HG03378 (cell line): ENCODE measurements at regions not wholly inside any gene's neighbourhood (a gene's known extent, or its start where the extent isn't known, plus 50 kb on each side); places are given as distances from the start of the nearest gene placed in this dataset.

Experiments used
- ATAC-seq: cut with Tn5 transposase; IDR thresholded peaks from one replicate; pipeline ENCODE4 v1.9.1; 2021; ENCODE audit warnings: mild to moderate bottlenecking, moderate library complexity; ENCODE audit not compliant: unreplicated experiment

- ATAC-seq = no peak
These were observed 288.7 kb upstream of the PRDM1 start for GRCh38 chr6:105797286-105797979.

GRCh38 chr6:105795913-105796517 lies 290.1 kb upstream of the PRDM1 start:
- ATAC-seq = no peak

- ATAC-seq = no peak
These were observed 290.8 kb upstream of the PRDM1 start for GRCh38 chr6:105795366-105795765.

- ATAC-seq = no peak
These were observed 291.3 kb upstream of the PRDM1 start for GRCh38 chr6:105794870-105795269.

GRCh38 chr6:105794239-105794638 lies 291.9 kb upstream of the PRDM1 start:
- no peak for ATAC-seq

- ATAC-seq = no peak
These were observed 293.0 kb upstream of the PRDM1 start for GRCh38 chr6:105793130-105793529.

GRCh38 chr6:105791583-105792318 lies 294.4 kb upstream of the PRDM1 start:
- peak; percentile 63 for ATAC-seq

- no peak for ATAC-seq
These were observed 295.0 kb upstream of the PRDM1 start for GRCh38 chr6:105791179-105791578.

- ATAC-seq = no peak
These were observed 295.5 kb upstream of the PRDM1 start for GRCh38 chr6:105790635-105791034.

GRCh38 chr6:105789935-105790334 lies 296.2 kb upstream of the PRDM1 start:
- no peak for ATAC-seq

GRCh38 chr6:105787747-105788146 lies 298.4 kb upstream of the PRDM1 start:
- no peak for ATAC-seq

- peak; percentile 57 for ATAC-seq
These were observed 299.1 kb upstream of the PRDM1 start for GRCh38 chr6:105786890-105787655.

GRCh38 chr6:105786449-105786848 lies 299.7 kb upstream of the PRDM1 start:
- ATAC-seq = no peak

GRCh38 chr6:105785066-105785811 lies 300.9 kb upstream of the PRDM1 start:
- ATAC-seq = no peak

- no peak for ATAC-seq
These were observed 302.0 kb upstream of the PRDM1 start for GRCh38 chr6:105784179-105784578.

GRCh38 chr6:105783333-105783935 lies 302.7 kb upstream of the PRDM1 start:
- ATAC-seq = no peak

- no peak for ATAC-seq
These were observed 304.2 kb upstream of the PRDM1 start for GRCh38 chr6:105781915-105782314.

GRCh38 chr6:105781248-105781647 lies 304.9 kb upstream of the PRDM1 start:
- ATAC-seq = no peak

- no peak for ATAC-seq
These were observed 305.8 kb upstream of the PRDM1 start for GRCh38 chr6:105780146-105780860.

- no peak for ATAC-seq
These were observed 307.0 kb upstream of the PRDM1 start for GRCh38 chr6:105779110-105779509.
